ENCODE measurements at regions not wholly inside any gene's neighbourhood (a gene's known extent, or its start where the extent isn't known, plus 50 kb on each side); places are given as distances from the start of the nearest gene placed in this dataset.

DNA sequence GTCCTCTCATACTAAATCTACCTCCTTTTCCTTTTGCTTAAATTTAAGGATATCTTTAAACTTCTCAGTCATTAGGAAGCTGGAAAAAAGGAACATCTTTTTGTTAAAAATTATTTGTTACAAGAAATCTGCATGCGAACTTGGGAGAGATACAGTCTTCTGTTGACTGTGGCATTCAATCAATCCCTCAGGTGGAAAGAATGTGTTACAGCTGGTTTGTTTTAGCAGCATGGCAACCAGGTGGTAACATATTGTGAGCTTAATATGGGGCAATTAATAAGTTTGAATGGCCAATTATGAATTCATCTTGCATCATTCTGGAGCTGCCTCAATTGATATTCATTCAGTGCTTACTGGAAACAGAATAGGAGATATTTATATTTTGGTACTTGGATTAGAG is 135.0 kb downstream of the GC start:
- Histone ChIP-seq H3K27me3 (ENCODE audit: insufficient read depth, low read length) (no peaks in the 10 kb centered on the region), H3K4me1 (ENCODE audit: control insufficient read depth in 1 of 2, insufficient read depth in 2 of 2, low read length in 2 of 2) (no peaks in the 10 kb centered on the region), H3K4me2 (ENCODE audit: low read length) (no peak overlapping the region), H3K27ac (ENCODE audit: low read depth, low read length) (no peak overlapping the region), H3K9me3 (ENCODE audit: control insufficient read depth in 1 of 2, insufficient read depth in 1 of 2, low read depth in 1 of 2, low read length in 2 of 2) (no peaks in the 10 kb centered on the region), H2AFZ (ENCODE audit: low read depth, low read length, poor library complexity, severe bottlenecking) (no peak overlapping the region), H3K36me3 (ENCODE audit: control insufficient read depth in 1 of 2, insufficient read depth in 2 of 2, low read length in 2 of 2) (no peaks in the 10 kb centered on the region), H3K9ac (ENCODE audit: low read length) (no peak overlapping the region), H3K79me2 (ENCODE audit: insufficient read depth, low read length) (no peaks in the 10 kb centered on the region), H4K20me1 (ENCODE audit: insufficient read depth) (no peaks in the 10 kb centered on the region), H3K9me2 (ENCODE audit: insufficient read depth) (no peaks in the 10 kb centered on the region), H3K4me3 (replicated peaks in 1 of 2; ENCODE audit: low read depth in 1 of 2, low read length in 2 of 2) (no peak overlapping the region)
- ChIA-PET RAD21 (ENCODE audit: low non-redundant PET in 1 of 2, low total read pairs in 2 of 2, uncharacterized antibody in 2 of 2, unreplicated experiment in 2 of 2) (no interaction called here), CTCF (no interaction called here), POLR2A (no interaction called here)
- BruUV-seq (replicated peaks): no TSS peak
- no peak for DNase-seq (ENCODE audit: low read depth, low spot score)
- intact Hi-C loops (cut with micrococcal nuclease): no loop called here
- TF ChIP-seq CBX3 (IDR thresholded peaks at IDR 0.05; ENCODE audit: low read depth) (no peak), RAD21 (IDR thresholded peaks at IDR 0.05; ENCODE audit: low read depth) (no peak), EZH2phosphoT487 (IDR thresholded peaks at IDR 0.05; ENCODE audit: borderline replicate concordance) (no peak), CEBPB (IDR thresholded peaks at IDR 0.05; ENCODE audit: low read depth) (no peak)
- TF ChIP-seq, protein P1, sequence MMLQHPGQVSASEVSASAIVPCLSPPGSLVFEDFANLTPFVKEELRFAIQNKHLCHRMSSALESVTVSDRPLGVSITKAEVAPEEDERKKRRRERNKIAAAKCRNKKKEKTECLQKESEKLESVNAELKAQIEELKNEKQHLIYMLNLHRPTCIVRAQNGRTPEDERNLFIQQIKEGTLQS (IDR thresholded peaks at IDR 0.05): no peak
- no peak for ATAC-seq

DNA sequence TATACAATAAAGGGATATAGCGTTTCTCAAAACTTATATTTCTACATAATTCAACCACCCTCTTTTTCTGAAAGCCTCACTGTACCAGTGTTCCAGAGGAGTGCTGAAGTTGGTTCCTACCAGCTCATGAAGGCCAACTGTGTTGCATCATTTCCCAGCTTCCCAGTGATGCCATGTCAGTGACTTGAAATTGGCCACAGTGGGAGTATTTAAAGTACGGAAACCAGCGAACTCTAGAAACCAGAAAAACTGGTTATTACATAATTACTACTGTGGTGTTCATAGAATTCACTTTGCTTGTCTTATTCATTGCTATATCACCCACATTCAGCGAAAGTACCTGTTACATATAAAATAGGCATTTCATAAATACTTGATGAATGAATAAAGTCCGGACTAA is 135.4 kb downstream of the GC start:
- ChIA-PET CTCF (no interaction called here), RAD21 (ENCODE audit: low non-redundant PET in 1 of 2, low total read pairs in 2 of 2, uncharacterized antibody in 2 of 2, unreplicated experiment in 2 of 2) (no interaction called here), POLR2A (no interaction called here)
- H3K4me2 ChIP-seq (ENCODE audit: low read length): no peak overlapping the region
- H2AFZ ChIP-seq (ENCODE audit: low read depth, low read length, poor library complexity, severe bottlenecking): no peak overlapping the region
- no peaks in the 10 kb centered on the region for H3K36me3 ChIP-seq (ENCODE audit: control insufficient read depth in 1 of 2, insufficient read depth in 2 of 2, low read length in 2 of 2)
- H3K27me3 ChIP-seq (ENCODE audit: insufficient read depth, low read length): no peaks in the 10 kb centered on the region
- H3K9ac ChIP-seq (ENCODE audit: low read length): no peak overlapping the region
- DNase-seq (ENCODE audit: low read depth, low spot score): no peak
- no peak for TF ChIP-seq SRF (IDR thresholded peaks at IDR 0.05; ENCODE audit: low read depth)
- no peak overlapping the region for H3K4me3 ChIP-seq (replicated peaks in 1 of 2; ENCODE audit: low read depth in 1 of 2, low read length in 2 of 2)
- H3K79me2 ChIP-seq (ENCODE audit: insufficient read depth, low read length): no peaks in the 10 kb centered on the region
- H3K9me3 ChIP-seq (ENCODE audit: control insufficient read depth in 1 of 2, insufficient read depth in 1 of 2, low read depth in 1 of 2, low read length in 2 of 2): no peaks in the 10 kb centered on the region
- no TSS peak for BruUV-seq (replicated peaks)
- no peak overlapping the region for H3K27ac ChIP-seq (ENCODE audit: low read depth, low read length)
- intact Hi-C loops (cut with micrococcal nuclease): no loop called here
- H3K9me2 ChIP-seq (ENCODE audit: insufficient read depth): no peaks in the 10 kb centered on the region
- no peaks in the 10 kb centered on the region for H3K4me1 ChIP-seq (ENCODE audit: control insufficient read depth in 1 of 2, insufficient read depth in 2 of 2, low read length in 2 of 2)
- ATAC-seq: no peak
- no peaks in the 10 kb centered on the region for H4K20me1 ChIP-seq (ENCODE audit: insufficient read depth)
